Keratinocyte (primary cell): ENCODE measurements at regions not wholly inside any gene's neighbourhood (a gene's known extent, or its start where the extent isn't known, plus 50 kb on each side); places are given as distances from the start of the nearest gene placed in this dataset.

ENCODE experiments used
- EZH2 ChIP-seq: IDR thresholded peaks from one replicate; pipeline ENCODE4 v1.6.1; 2012; ENCODE audit warnings: inconsistent platforms, mild to moderate bottlenecking, low read length, moderate library complexity
- TF ChIP-seq, protein P1 (sequence below), 3 experiments: IDR thresholded peaks in 1 of 3; conservative IDR thresholded peaks in 1 of 3; optimal IDR thresholded peaks in 1 of 3; 2 replicates in 2 of 3; 3 replicates in 1 of 3; pipeline versions ENCODE3 to v1.5.1; 2011; ENCODE audit warnings: low read length in 3 of 3, mild to moderate bottlenecking in 3 of 3, moderate library complexity in 2 of 3, control low read depth in 1 of 3, inconsistent platforms in 1 of 3; ENCODE audit not compliant: insufficient read depth in 2 of 3; ENCODE audit errors: extremely low read depth in 1 of 3

DNA sequence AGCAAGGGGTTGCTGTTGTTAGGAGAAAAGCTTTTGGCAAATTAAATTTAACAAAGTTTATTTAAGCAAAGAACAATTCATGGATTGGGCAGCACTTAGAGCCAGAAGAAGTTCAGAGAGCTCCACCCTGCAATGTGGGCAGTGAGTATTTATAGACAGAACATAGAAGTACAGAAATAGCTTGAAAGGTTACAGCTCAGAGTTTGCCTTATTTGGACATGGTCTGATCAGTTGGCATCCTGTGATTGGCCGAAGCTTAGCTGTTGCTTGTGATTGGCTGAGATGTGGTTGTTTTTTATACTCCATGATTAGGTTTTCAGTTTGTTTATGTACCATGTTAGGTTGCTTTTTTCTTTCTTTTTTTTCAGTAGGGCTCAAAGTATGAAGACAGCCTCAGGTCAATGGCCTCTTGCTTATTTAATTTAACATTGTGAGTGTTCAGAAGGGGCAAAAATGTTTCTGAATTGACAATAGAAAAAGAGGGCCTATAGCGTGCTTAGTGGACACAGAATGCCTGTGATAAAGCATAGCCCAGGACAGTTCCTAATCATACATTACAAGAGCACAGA lies 293.8 kb downstream of the IGSF11 start:
- TF ChIP-seq, protein P1, sequence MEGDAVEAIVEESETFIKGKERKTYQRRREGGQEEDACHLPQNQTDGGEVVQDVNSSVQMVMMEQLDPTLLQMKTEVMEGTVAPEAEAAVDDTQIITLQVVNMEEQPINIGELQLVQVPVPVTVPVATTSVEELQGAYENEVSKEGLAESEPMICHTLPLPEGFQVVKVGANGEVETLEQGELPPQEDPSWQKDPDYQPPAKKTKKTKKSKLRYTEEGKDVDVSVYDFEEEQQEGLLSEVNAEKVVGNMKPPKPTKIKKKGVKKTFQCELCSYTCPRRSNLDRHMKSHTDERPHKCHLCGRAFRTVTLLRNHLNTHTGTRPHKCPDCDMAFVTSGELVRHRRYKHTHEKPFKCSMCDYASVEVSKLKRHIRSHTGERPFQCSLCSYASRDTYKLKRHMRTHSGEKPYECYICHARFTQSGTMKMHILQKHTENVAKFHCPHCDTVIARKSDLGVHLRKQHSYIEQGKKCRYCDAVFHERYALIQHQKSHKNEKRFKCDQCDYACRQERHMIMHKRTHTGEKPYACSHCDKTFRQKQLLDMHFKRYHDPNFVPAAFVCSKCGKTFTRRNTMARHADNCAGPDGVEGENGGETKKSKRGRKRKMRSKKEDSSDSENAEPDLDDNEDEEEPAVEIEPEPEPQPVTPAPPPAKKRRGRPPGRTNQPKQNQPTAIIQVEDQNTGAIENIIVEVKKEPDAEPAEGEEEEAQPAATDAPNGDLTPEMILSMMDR (optimal IDR thresholded peaks at IDR 0.05 in 1 of 3, IDR thresholded peaks at IDR 0.05 in 1 of 3, conservative IDR thresholded peaks at IDR 0.05 in 1 of 3; ENCODE audit: extremely low read depth in 1 of 3, insufficient read depth in 2 of 3, low read length in 3 of 3) = no peak
- no peak for TF ChIP-seq EZH2
